Activated B cell treated with CpG ODN at 0.5 μM for 24 hours (primary cell): ENCODE measurements at regions not wholly inside any gene's neighbourhood (a gene's known extent, or its start where the extent isn't known, plus 50 kb on each side); places are given as distances from the start of the nearest gene placed in this dataset.

Experiments used
- ATAC-seq: fragments of 200-7000 bp; cut with Tn5 transposase; one replicate; pipeline ENCODE4 v1.10.0; 2021; ENCODE audit warnings: low read depth, mild to moderate bottlenecking, moderate library complexity
- CTCF ChIA-PET: fragments of 350-600 bp; sonication (Branson Sonifier 250); formaldehyde crosslinking; loops from one replicate; lab custom pipeline; 2021; ENCODE audit warnings: antibody characterized with exemption; lab: Charles Lee
- POLR2A ChIA-PET: fragments of 350-600 bp; sonication (Branson Sonifier 250); formaldehyde crosslinking; loops from one replicate; lab custom pipeline; 2021; ENCODE audit warnings: antibody characterized with exemption; lab: Charles Lee
- DNase-seq: peaks from one replicate; pipeline ENCODE4 v3.0.0; 2022
- H3K27ac Mint-ChIP-seq: one replicate; pipeline ENCODE4 v1.8.0; 2020; ENCODE audit warnings: mixed read lengths
- H3K27me3 Mint-ChIP-seq: one replicate; pipeline ENCODE4 v1.8.0; 2021; ENCODE audit warnings: mixed read lengths
- H3K36me3 Mint-ChIP-seq: one replicate; pipeline ENCODE4 v1.8.0; 2021; ENCODE audit warnings: low read depth, mixed read lengths
- H3K4me1 Mint-ChIP-seq: one replicate; pipeline ENCODE4 v1.8.0; 2021; ENCODE audit warnings: mixed read lengths
- H3K4me3 Mint-ChIP-seq: one replicate; pipeline ENCODE4 v1.8.0; 2020; ENCODE audit warnings: mild to moderate bottlenecking, mixed read lengths
- H3K9me3 Mint-ChIP-seq: one replicate; pipeline ENCODE4 v1.8.0; 2020; ENCODE audit warnings: mixed read lengths
- CTCF ChIP-seq: fragments of 200-600 bp; IDR thresholded peaks from one replicate; pipeline ENCODE4 v1.8.0; 2022; ENCODE audit warnings: antibody characterized with exemption, mild to moderate bottlenecking
- intact Hi-C: fragments of 100-400 bp; cut with micrococcal nuclease; formaldehyde crosslinking; loops from one replicate; pipeline ENCODE4 v1.15.1; 2024

GRCh38 chr20:57891014-57891413 is 181.2 kb upstream of the PMEPA1 start:
- no peak overlapping the region for H3K27ac Mint-ChIP-seq
- intact Hi-C loops, result no loop called here
- H3K4me3 Mint-ChIP-seq, result no peak overlapping the region
- DNase-seq, result no peak
- ChIA-PET POLR2A (no interaction called here), CTCF (no interaction called here)
- peaks cover 33% of the 10 kb centered on the region for H3K27me3 Mint-ChIP-seq
- H3K36me3 Mint-ChIP-seq, result no peaks in the 10 kb centered on the region
- no peak for ATAC-seq
- no peaks in the 10 kb centered on the region for H3K9me3 Mint-ChIP-seq
- no peaks in the 10 kb centered on the region for H3K4me1 Mint-ChIP-seq
- TF ChIP-seq CTCF, result no peak

GRCh38 chr20:57890202-57890800 is 180.5 kb upstream of the PMEPA1 start:
- ATAC-seq (no peak), DNase-seq (no peak)
- ChIA-PET CTCF (no interaction called here), POLR2A (no interaction called here)
- no peak for TF ChIP-seq CTCF
- H3K4me3 Mint-ChIP-seq, result no peak overlapping the region
- intact Hi-C loops, result no loop called here
- no peaks in the 10 kb centered on the region for H3K36me3 Mint-ChIP-seq
- no peaks in the 10 kb centered on the region for H3K4me1 Mint-ChIP-seq
- H3K27ac Mint-ChIP-seq, result no peak overlapping the region
- no peaks in the 10 kb centered on the region for H3K9me3 Mint-ChIP-seq
- peaks cover 33% of the 10 kb centered on the region for H3K27me3 Mint-ChIP-seq

- no peak for TF ChIP-seq CTCF
- Mint-ChIP-seq H3K36me3 (no peaks in the 10 kb centered on the region), H3K4me1 (no peaks in the 10 kb centered on the region), H3K9me3 (no peaks in the 10 kb centered on the region), H3K27ac (no peak overlapping the region), H3K27me3 (peaks cover 32% of the 10 kb centered on the region), H3K4me3 (no peak overlapping the region)
- CTCF ChIA-PET, result no interaction called here
- no peak for DNase-seq
- no peak for ATAC-seq
- intact Hi-C loops, result no loop called here
- POLR2A ChIA-PET, result no interaction called here
Observed at GRCh38 chr20:57888591-57888990, 178.8 kb upstream of the PMEPA1 start.

- CTCF ChIA-PET, result no interaction called here
- ATAC-seq (no peak), DNase-seq (no peak)
- H3K27ac Mint-ChIP-seq, result no peak overlapping the region
- peaks cover 18% of the 10 kb centered on the region for H3K27me3 Mint-ChIP-seq
- H3K9me3 Mint-ChIP-seq, result no peaks in the 10 kb centered on the region
- POLR2A ChIA-PET, result no interaction called here
- intact Hi-C loops, result no loop called here
- TF ChIP-seq CTCF, result no peak
- no peak overlapping the region for H3K4me3 Mint-ChIP-seq
- H3K4me1 Mint-ChIP-seq, result no peaks in the 10 kb centered on the region
- H3K36me3 Mint-ChIP-seq, result no peaks in the 10 kb centered on the region
Observed at GRCh38 chr20:57884956-57885355, 175.1 kb upstream of the PMEPA1 start.

GRCh38 chr20:57883761-57884160 is 173.9 kb upstream of the PMEPA1 start:
- Mint-ChIP-seq H3K27ac (no peak overlapping the region), H3K27me3 (peaks cover 17% of the 10 kb centered on the region), H3K4me1 (no peaks in the 10 kb centered on the region), H3K9me3 (no peaks in the 10 kb centered on the region), H3K36me3 (no peaks in the 10 kb centered on the region), H3K4me3 (no peak overlapping the region)
- intact Hi-C loops, result no loop called here
- CTCF ChIA-PET, result no interaction called here
- no peak for TF ChIP-seq CTCF
- DNase-seq (no peak), ATAC-seq (no peak)
- POLR2A ChIA-PET, result no interaction called here
